Dermis blood vessel endothelial cell (primary cell): ENCODE measurements at regions not wholly inside any gene's neighbourhood (a gene's known extent, or its start where the extent isn't known, plus 50 kb on each side); places are given as distances from the start of the nearest gene placed in this dataset.

Experiments used
- DNase-seq: peaks from one replicate; pipeline ENCODE4 v3.0.0; 2010

DNA sequence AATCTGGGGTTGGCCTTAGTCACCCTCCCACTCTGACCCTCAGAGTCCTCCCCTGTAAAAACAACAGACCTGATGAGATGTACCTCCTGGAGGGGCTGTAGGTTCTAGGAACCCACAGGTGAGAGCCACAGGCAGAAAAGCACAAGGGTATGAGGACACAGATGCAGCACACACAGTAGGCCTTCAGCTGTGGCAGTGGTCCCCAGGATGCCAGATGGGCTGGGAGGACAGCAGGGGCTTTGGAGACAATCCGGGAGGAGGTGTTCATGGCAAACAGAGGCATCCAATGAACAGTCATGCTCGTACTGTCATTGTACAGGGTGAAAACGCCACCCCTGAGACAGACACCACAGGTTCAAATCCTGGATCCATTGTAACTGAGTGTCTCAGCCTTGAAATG is 463.1 kb downstream of the MATN1 start:
- DNase-seq: no peak

DNA sequence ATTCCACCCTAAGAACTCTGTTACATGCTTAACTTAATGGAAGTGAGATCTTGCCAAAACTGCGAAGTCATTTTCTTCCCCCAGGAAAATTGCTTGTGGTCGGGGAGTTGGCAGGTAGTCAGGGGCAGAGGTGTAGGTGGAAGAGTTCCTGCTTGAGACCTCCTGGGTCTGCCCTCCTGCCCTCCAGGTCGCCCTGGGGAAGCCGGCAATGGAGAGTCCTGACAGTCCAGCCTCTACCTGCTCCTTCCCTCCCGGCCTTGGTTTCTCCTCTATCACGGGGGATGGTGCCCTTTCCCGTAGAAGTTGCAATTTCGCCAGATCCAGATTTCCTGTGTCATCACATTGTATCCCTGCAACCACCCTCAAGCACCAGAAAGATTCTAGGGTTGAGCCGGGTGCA is 463.8 kb downstream of the MATN1 start:
- DNase-seq: no peak

GRCh38 chr1:30258876-30259275 is 464.5 kb downstream of the MATN1 start:
- no peak for DNase-seq

- no peak for DNase-seq
These were observed 464.9 kb downstream of the MATN1 start for GRCh38 chr1:30258471-30258870.

GRCh38 chr1:30257742-30258380 is 465.5 kb downstream of the MATN1 start:
- DNase-seq: no peak

- no peak for DNase-seq
These were observed 466.1 kb downstream of the MATN1 start for GRCh38 chr1:30257322-30257721.

GRCh38 chr1:30256911-30257310 is 466.5 kb downstream of the MATN1 start:
- DNase-seq: no peak

GRCh38 chr1:30255111-30255724 is 468.2 kb downstream of the MATN1 start:
- no peak for DNase-seq

- DNase-seq: no peak
These were observed 469.5 kb downstream of the MATN1 start for GRCh38 chr1:30253807-30254440.

DNA sequence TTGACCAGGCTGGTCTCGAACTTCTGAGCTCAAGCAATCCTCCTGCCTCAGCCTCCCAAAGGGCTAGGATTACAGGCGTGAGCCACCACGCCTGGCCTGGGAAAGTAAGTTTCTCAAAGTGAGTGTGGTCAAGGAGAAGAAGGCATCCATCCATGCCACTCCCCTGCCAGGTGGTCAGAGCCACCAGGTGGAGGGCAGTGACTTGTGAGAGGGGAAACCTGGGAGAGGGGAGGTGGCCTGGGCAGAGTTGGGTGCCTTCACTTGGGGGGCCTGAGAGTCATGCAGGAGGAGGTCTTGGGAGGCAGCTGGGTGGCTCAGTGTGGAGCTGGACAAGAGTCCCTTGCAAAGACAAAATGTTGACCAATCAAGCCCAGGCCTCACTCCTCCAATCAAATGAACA is 470.0 kb downstream of the MATN1 start:
- no peak for DNase-seq

- DNase-seq: no peak
These were observed 472.2 kb downstream of the MATN1 start for GRCh38 chr1:30250984-30251850.

DNA sequence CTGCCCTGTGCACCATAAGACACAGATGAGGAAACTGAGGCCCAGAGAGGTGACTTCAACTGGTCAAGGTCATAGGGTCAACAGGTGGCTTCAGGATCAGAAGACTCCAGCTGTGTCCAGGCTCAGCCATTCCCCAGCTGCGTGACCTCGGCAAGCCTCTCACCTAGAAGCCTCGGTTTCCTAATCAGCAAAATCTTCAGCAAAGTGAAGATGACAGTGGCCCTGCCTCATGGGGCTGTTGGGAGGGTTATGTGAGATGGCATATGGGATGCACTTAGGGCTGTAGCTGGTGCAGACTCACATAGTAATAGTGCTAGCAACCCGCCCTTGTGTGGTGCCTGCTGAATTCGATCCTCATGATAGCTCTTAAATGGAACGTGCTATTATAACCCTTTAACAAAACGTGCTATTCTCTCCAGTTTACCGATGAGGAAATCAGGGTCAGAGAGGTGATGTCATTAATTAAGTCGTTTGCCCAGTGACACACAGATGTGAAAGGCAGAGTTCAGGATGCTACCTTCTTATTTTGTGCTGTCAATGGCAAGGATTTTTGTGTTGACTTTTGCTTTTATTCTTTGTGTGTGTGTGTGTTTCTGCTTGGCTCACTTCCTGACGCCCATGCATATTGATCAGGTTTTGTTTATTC is 472.9 kb downstream of the MATN1 start:
- DNase-seq: no peak

DNA sequence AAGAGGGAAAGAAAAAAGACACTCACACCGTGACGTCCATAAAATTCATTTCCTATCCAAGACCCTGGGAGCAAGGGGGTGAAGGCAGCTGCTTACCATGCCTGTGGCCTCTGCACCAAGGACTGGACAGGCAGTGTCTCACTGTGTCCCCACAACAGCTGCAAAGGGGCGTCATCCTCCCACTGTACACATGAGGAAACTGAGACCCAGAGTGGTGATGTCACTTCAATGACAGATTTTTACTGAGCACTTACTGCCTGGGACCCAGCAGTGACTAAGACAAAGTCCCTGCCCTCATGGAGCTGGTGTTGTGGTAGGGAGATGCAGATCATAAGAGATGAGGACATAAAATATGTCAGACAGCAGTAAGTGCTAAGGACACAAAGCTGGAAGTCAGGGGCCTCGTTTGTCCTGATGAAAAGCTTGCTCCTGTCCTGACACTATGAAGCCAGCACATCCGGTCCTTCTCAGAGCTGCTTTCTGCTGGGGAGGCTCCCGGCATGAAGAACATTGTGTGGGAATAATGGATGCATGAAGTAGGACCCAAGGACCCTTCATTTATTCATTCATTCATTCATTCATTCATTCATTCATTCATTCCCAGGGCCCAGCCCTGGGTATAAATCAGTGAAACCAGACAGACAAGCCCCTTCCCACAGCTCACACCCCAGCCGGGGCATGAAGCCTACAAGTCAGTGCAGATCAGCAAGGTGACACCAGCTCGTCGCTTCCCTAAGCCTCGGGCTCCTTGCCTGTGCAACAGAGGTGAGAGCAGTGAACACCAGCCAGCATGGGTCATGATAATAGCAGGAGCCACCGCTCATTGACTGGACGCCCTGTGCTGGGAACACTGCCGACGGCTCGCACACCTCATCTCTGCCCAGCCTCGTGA is 473.7 kb downstream of the MATN1 start:
- DNase-seq: no peak

GRCh38 chr1:30248774-30249173 is 474.6 kb downstream of the MATN1 start:
- DNase-seq: no peak

DNA sequence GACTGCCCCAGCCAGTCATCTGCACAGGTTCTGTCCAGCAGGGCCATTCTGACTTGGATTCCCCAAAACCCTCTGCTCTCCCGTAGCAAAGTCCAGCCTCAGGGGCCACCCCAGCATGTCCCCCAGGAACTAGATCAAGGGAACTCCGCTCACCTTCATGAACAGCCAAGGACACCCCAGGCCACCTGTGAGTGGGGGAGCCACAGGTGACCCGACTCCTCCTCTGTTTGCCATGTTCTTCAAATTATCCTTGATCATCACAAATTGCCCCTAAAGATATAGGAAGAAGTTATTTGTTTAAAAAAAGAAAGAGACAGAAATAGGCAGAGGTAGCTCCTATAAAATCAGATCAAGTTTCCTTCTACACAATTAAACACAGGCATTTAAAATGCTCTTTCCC is 475.0 kb downstream of the MATN1 start:
- no peak for DNase-seq

DNA sequence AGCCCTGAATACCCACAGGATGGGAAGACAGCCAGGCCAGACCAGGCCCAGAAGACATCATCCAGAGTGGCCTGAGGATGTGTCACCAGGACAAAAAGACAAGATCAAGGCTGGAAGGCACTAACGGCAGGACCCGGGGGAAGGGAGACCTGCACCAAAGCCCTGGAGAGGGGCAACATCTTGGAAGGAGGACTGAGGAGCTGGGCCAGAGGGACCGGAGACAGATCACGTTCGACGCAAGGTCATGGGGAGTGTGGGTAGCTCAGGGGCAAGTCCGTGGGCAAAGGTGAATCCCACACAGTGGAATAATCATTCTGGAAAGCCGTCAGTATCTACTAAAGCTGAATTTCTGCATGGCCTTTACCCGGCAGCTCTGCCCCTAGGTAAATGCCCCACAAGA is 478.6 kb downstream of the MATN1 start:
- no peak for DNase-seq

GRCh38 chr1:30242722-30243457 is 480.5 kb downstream of the MATN1 start:
- no peak for DNase-seq

DNA sequence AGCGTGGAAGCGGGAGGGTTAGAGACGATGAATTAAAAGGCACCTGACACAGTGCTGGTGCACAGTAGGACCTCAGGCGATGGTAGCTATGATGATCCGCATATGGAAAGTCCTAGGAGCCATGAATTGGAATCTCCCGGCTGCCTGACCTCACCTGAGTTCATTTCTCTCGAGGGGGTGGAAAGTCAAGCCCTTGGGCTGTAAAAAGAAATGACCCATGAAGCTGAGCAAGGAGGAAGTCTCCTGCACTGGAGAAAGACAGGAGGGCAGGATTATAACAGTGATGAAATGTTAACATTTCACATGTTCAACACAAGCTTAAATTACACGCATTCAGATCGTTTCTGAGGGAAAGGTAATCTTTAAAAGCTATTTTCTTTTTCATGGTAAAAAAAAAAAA is 481.2 kb downstream of the MATN1 start:
- no peak for DNase-seq

DNA sequence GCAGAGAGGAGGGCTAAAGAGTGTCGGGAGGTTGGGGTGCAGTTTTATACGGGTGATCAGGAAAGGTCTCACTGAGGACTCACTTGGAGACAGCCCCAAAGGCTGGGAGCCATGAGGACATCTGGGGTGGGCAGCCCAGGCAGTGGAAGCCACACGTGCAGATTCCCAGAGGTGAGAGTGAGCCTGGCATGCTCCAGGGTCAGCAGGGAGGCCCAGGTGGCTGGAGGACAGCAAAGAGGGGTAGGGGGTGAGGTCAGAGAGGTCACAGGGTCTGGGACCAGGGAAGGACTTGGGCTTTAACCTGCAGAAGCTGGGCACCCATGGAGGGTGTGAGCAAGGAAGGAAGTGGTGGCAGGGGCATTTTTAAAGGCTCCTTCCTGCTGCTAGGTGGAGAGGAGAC is 481.7 kb downstream of the MATN1 start:
- DNase-seq: no peak

- DNase-seq: no peak
These were observed 489.3 kb downstream of the MATN1 start for GRCh38 chr1:30234091-30234490.

DNA sequence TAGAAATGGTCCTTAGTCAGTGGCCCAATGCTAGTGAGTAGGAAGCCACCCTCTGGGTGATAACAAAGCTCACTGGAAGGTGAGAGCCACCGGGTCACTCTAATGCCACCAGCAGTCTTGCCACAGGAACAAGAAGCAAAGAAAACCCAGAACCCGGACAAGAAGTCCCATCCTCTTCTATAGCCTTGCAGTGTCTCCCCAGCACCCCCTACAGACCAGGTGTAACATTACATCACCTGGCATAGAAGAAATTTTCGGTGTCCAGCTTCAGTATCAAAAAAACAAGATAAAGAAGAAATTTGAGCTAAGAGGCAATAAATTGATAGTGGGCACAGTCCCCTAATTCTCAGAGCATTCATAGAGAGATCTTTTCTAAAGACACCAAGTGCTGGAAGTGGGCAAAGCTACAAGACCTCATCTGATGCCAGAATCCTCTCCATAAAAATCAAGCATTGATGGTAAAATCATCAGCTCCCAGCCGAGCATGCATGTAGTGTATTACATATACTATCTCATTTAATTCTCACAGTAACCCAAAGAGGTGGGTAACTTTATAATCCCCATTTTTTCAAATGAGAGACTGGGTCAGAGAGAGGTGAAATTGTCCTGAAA is 491.0 kb downstream of the MATN1 start:
- DNase-seq: no peak
